ENCODE measurements at regions not wholly inside any gene's neighbourhood (a gene's known extent, or its start where the extent isn't known, plus 50 kb on each side); places are given as distances from the start of the nearest gene placed in this dataset.

- Histone ChIP-seq H3K4me2 (ENCODE audit: low read depth, low read length) (no peak overlapping the region), H3K27ac (ENCODE audit: low read length) (no peak overlapping the region), H3K4me1 (ENCODE audit: low read length) (no peaks in the 10 kb centered on the region), H3K27me3 (replicated peaks; ENCODE audit: insufficient read depth, low read length) (no peaks in the 10 kb centered on the region), H2AFZ (ENCODE audit: low read length) (no peak overlapping the region), H3K9me2 (replicated peaks; ENCODE audit: insufficient read depth, low read length) (no peaks in the 10 kb centered on the region), H3K9ac (ENCODE audit: low read length) (no peak overlapping the region), H4K20me1 (ENCODE audit: insufficient read depth, low read length) (no peaks in the 10 kb centered on the region), H3K4me3 (ENCODE audit: low read length) (no peak overlapping the region), H3K36me3 (replicated peaks; ENCODE audit: insufficient read depth, low read length) (no peaks in the 10 kb centered on the region), H3K79me2 (ENCODE audit: low read length) (no peaks in the 10 kb centered on the region), H3K9me3 (replicated peaks; ENCODE audit: insufficient read depth, low read length) (no peaks in the 10 kb centered on the region), H3F3A (ENCODE audit: insufficient read depth, low read length) (no peaks in the 10 kb centered on the region)
- no peak for TF ChIP-seq CTCF (IDR thresholded peaks at IDR 0.05; ENCODE audit: low read length)
- DNase-seq, result no peak
Observed at GRCh38 chr2:67039058-67039457, 358.1 kb upstream of the ETAA1 start.

- H3K79me2 ChIP-seq (ENCODE audit: low read length), result no peaks in the 10 kb centered on the region
- H3K4me3 ChIP-seq (ENCODE audit: low read length), result no peak overlapping the region
- H3K4me1 ChIP-seq (ENCODE audit: low read length), result no peaks in the 10 kb centered on the region
- no peak for TF ChIP-seq CTCF (IDR thresholded peaks at IDR 0.05; ENCODE audit: low read length)
- TF ChIP-seq EZH2 (optimal IDR thresholded peaks at IDR 0.05; ENCODE audit: low read depth, low read length), result no peak
- TF ChIP-seq EZH2phosphoT487 (IDR thresholded peaks at IDR 0.05; ENCODE audit: low read length), result no peak
- H3K9me2 ChIP-seq (replicated peaks; ENCODE audit: insufficient read depth, low read length), result no peaks in the 10 kb centered on the region
- no peaks in the 10 kb centered on the region for H3K27me3 ChIP-seq (replicated peaks; ENCODE audit: insufficient read depth, low read length)
- no peak overlapping the region for H3K9ac ChIP-seq (ENCODE audit: low read length)
- H4K20me1 ChIP-seq (ENCODE audit: insufficient read depth, low read length), result no peaks in the 10 kb centered on the region
- no peaks in the 10 kb centered on the region for H3F3A ChIP-seq (ENCODE audit: insufficient read depth, low read length)
- DNase-seq, result no peak
- H3K36me3 ChIP-seq (replicated peaks; ENCODE audit: insufficient read depth, low read length), result no peaks in the 10 kb centered on the region
- H3K4me2 ChIP-seq (ENCODE audit: low read depth, low read length), result no peak overlapping the region
- H2AFZ ChIP-seq (ENCODE audit: low read length), result no peak overlapping the region
- H3K9me3 ChIP-seq (replicated peaks; ENCODE audit: insufficient read depth, low read length), result no peaks in the 10 kb centered on the region
- H3K27ac ChIP-seq (ENCODE audit: low read length), result no peak overlapping the region
Observed at GRCh38 chr2:67039517-67040103, 357.5 kb upstream of the ETAA1 start.

GRCh38 chr2:67041051-67041450 is 356.1 kb upstream of the ETAA1 start:
- H4K20me1 ChIP-seq (ENCODE audit: insufficient read depth, low read length), result no peaks in the 10 kb centered on the region
- no peak overlapping the region for H2AFZ ChIP-seq (ENCODE audit: low read length)
- no peak overlapping the region for H3K4me2 ChIP-seq (ENCODE audit: low read depth, low read length)
- no peaks in the 10 kb centered on the region for H3K79me2 ChIP-seq (ENCODE audit: low read length)
- H3K27ac ChIP-seq (ENCODE audit: low read length), result no peak overlapping the region
- H3K9ac ChIP-seq (ENCODE audit: low read length), result no peak overlapping the region
- no peaks in the 10 kb centered on the region for H3K27me3 ChIP-seq (replicated peaks; ENCODE audit: insufficient read depth, low read length)
- no peak overlapping the region for H3K4me3 ChIP-seq (ENCODE audit: low read length)
- no peaks in the 10 kb centered on the region for H3K4me1 ChIP-seq (ENCODE audit: low read length)
- DNase-seq, result no peak
- no peaks in the 10 kb centered on the region for H3K9me2 ChIP-seq (replicated peaks; ENCODE audit: insufficient read depth, low read length)
- TF ChIP-seq EZH2 (optimal IDR thresholded peaks at IDR 0.05; ENCODE audit: low read depth, low read length) (no peak), EZH2phosphoT487 (IDR thresholded peaks at IDR 0.05; ENCODE audit: low read length) (no peak), CTCF (IDR thresholded peaks at IDR 0.05; ENCODE audit: low read length) (no peak)
- H3K36me3 ChIP-seq (replicated peaks; ENCODE audit: insufficient read depth, low read length), result no peaks in the 10 kb centered on the region
- no peaks in the 10 kb centered on the region for H3K9me3 ChIP-seq (replicated peaks; ENCODE audit: insufficient read depth, low read length)
- no peaks in the 10 kb centered on the region for H3F3A ChIP-seq (ENCODE audit: insufficient read depth, low read length)

All from MM.1S (cell line).